Astrocyte (in vitro differentiated cells and primary cell): ENCODE measurements at regions not wholly inside any gene's neighbourhood (a gene's known extent, or its start where the extent isn't known, plus 50 kb on each side); places are given as distances from the start of the nearest gene placed in this dataset.

Experiments used
- EZH2 ChIP-seq: IDR thresholded peaks from 2 replicates; pipeline ENCODE4 v1.6.1; 2012; ENCODE audit warnings: mild to moderate bottlenecking, low read length, inconsistent platforms; ENCODE audit not compliant: insufficient read depth
- TF ChIP-seq, protein P1 (sequence below): IDR thresholded peaks from 2 replicates; pipeline ENCODE4 v1.5.1; 2011; ENCODE audit warnings: low read depth, mild to moderate bottlenecking, inconsistent platforms, low read length, moderate library complexity; ENCODE audit not compliant: insufficient read depth

- TF ChIP-seq, protein P1, sequence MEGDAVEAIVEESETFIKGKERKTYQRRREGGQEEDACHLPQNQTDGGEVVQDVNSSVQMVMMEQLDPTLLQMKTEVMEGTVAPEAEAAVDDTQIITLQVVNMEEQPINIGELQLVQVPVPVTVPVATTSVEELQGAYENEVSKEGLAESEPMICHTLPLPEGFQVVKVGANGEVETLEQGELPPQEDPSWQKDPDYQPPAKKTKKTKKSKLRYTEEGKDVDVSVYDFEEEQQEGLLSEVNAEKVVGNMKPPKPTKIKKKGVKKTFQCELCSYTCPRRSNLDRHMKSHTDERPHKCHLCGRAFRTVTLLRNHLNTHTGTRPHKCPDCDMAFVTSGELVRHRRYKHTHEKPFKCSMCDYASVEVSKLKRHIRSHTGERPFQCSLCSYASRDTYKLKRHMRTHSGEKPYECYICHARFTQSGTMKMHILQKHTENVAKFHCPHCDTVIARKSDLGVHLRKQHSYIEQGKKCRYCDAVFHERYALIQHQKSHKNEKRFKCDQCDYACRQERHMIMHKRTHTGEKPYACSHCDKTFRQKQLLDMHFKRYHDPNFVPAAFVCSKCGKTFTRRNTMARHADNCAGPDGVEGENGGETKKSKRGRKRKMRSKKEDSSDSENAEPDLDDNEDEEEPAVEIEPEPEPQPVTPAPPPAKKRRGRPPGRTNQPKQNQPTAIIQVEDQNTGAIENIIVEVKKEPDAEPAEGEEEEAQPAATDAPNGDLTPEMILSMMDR = no peak
- no peak for TF ChIP-seq EZH2
Observed at GRCh38 chr10:131757285-131758058, 143.3 kb upstream of the PPP2R2D start.
